GM21737 (cell line): ENCODE measurements at regions not wholly inside any gene's neighbourhood (a gene's known extent, or its start where the extent isn't known, plus 50 kb on each side); places are given as distances from the start of the nearest gene placed in this dataset.

Source experiments
- ATAC-seq: cut with Tn5 transposase; IDR thresholded peaks from one replicate; pipeline ENCODE4 v1.9.1; 2021; ENCODE audit warnings: mild to moderate bottlenecking, moderate library complexity; ENCODE audit not compliant: unreplicated experiment

DNA sequence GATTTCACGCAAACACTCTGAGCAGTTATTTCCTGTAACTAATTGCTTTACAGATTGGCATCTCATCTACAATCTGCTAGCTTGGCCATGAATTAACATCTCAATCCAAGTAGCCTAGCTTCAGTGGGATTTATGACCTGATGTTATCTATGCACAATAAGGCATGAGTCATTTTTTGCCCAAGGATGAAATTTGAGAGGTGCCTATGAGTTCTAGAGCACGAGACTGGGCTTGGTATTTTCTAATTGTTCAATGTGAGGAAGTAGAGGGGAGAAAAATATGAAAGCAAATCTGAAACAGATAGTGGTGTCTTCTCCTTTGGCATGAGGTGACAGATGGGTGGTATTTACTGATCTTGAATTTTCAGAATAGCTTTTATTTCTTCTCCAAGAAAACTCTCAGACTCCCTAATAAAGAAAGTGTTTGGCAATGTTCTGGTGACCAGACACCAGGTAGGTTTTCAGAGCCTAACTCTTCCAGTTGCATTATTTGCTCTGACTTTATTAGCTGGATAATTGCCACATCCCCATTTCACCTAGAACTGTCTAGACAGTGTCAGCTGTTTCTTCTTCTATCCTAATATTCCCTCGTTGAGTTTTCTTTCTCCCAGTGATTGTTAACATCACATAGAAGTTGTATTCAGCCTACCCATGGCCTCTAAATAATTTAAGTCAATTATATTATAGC lies 301.0 kb upstream of the UMPS start:
- no peak for ATAC-seq

GRCh38 chr3:124431331-124431994 lies 298.8 kb upstream of the UMPS start:
- ATAC-seq, result no peak

DNA sequence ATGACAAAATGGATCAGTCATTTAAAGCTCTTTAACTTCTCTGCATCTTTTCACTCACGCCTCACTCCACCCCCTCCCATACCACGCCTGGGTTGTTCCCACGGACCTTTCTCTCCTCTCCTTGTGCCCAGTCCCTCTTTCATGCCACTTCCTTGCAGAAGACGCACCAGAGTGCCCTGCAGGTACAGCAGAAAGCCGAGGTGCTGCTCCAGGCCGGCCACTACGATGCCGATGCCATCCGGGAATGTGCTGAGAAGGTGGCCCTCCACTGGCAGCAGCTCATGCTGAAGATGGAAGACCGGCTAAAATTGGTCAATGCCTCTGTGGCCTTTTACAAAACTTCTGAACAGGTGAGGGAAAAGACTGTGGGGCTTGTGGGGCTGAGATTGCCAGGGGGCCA lies 296.1 kb upstream of the UMPS start:
- ATAC-seq, result no peak

- ATAC-seq, result no peak
Measured at GRCh38 chr3:124435467-124435866, 294.8 kb upstream of the UMPS start.

DNA sequence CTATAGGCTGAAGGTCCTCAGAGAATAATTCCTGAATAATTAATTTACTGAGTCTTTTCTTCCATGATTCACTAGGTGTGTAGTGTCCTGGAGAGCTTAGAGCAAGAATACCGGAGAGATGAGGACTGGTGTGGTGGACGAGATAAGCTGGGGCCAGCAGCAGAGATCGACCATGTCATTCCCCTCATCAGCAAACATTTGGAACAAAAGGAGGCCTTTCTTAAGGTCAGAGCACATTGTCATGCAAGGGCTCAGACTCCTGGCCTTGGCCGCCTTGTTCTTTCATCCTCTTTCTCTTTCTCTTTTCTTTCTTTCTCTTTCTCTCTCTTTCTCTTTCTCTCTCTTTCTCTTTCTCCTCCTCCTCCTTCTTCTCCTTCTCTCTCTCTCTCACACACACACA lies 291.4 kb upstream of the UMPS start:
- ATAC-seq, result no peak

DNA sequence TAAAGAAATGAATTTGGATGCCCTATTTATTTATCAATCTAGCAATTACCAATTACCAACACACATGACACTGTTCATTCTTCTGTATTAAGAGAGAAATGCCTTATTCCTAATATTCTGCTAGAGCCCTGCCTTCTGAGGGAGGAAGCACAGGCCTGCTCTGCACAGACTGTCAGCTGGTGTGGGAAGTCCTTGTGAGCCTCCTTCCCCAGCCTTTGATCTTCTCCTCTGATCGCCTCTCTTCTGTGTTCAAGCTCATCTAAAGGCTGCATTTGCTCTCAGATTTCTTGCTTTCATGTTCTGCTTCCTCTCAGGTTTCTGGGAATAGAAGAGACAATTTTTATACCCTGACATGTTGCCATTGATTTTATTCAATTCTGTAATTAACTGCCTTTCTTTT lies 290.6 kb upstream of the UMPS start:
- no peak for ATAC-seq

DNA sequence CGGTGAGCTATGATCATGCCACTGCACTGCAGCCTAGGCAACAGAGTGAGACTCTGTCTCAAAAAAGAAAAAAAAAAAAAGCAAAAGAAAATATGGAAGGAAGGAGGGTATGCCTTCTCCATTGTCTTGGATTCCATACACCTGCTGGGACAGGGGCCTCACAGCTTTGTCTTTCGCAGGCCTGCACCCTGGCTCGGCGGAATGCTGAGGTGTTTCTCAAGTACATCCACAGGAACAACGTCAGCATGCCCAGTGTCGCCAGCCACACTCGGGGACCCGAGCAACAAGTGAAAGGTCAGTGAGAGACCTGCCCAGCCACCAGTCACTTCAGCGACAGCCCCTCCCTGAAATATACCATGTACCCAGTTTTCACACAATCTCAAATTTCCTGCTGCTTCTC lies 288.5 kb upstream of the UMPS start:
- ATAC-seq, result no peak

GRCh38 chr3:124442463-124442862 lies 287.8 kb upstream of the UMPS start:
- no peak for ATAC-seq

DNA sequence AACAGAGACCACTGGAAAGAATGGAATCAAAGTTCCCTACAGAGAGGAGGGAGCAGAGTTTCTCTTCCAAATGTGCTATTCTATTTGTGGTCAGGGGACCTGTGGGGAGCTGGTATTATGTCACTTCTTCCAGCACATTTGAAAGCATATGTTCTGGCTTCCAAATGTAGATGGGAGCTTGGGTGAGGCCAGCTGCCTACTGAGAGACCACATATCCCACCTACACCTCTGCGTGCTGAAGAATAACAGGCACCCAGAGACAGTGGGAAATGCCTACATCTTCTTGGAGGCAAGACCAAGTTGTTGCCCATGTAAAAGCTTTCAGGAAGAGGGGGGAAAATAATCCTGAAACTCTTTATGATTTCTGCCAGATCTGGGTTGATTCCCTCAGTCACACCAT lies 286.8 kb upstream of the UMPS start:
- no peak for ATAC-seq

DNA sequence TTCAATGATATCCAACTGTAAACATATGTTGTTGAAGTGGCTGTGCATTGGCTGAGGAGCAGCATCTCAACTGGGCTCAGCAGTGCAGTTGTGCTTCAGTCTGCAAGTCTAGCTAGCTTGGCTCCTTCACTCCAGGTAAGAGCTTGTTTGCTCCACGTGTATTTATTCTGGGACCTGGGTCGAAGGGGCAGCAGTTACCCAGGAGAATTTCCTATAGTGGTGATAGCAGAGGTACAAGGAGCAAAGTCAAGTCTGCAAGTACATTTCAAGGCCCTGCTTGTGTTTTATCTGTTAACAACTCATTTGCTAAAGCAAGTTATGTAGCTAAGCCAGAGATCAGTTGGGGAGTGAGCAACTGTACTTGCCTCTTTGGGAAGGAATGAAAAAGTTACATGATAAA lies 286.2 kb upstream of the UMPS start:
- no peak for ATAC-seq

GRCh38 chr3:124444896-124445295 lies 285.4 kb upstream of the UMPS start:
- no peak for ATAC-seq

- ATAC-seq, result no peak
Measured at GRCh38 chr3:124447845-124448244, 282.4 kb upstream of the UMPS start.

DNA sequence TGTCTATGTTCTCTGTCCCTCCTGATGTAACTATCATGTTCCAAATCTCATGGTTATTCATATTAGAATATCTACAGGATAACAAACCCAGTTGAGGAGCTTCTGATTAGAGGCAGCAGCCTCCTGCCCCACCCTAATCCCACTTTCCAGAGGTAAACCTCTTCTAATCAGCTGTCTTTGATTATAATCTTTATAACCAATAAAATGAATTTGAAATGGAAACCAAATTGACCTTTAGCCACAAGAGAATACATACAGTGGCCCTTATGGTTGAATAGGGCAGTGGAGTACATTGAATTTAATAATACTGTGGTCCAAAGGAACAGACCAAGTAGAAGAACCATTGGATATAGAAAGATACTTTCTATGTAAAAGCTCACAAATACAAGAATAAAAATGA lies 281.3 kb upstream of the UMPS start:
- ATAC-seq, result no peak

DNA sequence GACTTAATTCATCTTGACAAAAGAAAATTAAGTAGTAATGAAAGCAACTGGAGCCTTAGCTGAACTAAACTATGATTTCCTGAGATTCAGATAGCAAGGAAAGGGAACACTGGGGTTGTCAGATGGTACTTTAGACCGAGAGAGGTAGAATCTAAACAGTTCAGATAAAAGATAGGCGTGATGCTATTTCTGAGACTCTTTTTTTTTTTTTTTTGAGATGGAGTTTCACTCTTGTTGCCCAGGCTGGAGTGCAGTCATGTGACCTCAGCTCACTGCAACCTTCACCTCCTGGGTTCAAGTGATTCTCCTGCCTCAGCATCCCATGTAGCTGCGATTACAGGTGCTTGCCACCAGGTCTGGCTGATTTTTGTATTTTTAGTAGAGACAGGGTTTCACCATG lies 279.9 kb upstream of the UMPS start:
- no peak for ATAC-seq

DNA sequence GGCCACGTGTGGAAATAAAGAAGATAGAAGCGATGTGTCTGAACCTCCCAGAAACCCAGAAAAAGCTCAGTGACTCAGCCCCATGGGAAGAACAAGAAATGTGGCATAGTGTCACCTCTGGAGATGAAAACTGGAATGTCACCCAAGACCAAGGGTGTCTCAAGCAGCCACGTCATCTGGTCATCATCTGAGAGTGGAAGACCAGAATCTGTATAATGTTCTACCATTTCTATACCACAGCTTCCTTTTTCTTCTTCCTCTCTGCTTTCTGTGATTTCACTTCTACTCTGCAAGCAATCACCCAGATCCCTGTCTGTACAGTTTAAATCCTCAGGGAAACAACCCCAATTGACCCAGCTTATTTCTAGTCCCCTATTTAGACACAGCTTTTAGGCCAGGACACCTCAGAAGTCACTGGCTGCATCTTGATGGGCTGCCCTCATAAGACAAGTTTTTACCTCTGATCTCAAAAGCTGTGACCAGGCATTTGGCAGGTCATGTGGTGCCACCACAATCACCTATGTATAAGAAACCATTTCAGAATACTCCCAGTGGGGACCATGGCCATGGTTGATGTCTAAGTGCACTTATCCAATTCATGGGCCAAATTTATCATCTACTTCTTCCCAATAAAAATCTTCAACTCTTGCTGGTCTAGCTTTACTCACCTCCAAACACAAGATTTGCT lies 278.5 kb upstream of the UMPS start:
- ATAC-seq, result peak; percentile 69

- ATAC-seq, result no peak
Measured at GRCh38 chr3:124453189-124453588, 277.1 kb upstream of the UMPS start.

DNA sequence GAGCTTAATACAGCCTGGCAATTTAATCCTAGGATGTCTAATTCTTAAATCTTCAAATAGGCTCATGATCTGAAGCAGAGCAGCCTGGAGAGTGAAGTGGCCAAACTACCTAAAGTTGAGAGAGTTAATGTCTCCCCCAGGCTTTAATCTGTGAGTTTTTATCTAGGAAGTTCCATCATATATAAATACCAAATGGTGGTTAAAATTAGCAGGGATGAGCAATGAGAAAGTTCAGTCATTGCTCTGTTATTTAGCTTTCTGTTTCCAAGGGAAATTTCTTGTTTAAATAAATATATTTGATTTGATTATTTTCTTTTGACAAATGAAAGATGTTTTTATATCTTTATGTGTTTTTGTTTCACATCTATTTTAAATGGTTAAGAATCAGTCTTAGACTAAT lies 274.4 kb upstream of the UMPS start:
- no peak for ATAC-seq

DNA sequence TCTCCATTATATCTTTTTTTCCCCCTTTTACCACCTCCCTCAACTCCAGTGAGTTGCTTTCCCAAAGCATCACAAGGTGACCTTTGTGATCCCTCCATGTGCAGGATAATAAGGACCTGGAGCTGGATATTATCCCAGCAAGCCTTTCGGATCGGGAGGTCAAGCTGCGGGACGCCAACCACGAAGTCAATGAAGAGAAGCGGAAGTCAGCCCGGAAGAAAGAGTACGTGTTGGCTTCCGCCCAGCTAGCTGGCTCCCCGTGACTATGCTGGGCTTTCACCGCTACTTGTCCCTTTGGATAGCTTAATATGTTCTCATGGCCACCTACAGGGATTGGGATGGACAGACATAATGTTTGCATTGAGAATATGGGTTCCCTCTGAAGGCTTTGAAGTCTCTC lies 273.7 kb upstream of the UMPS start:
- no peak for ATAC-seq

- ATAC-seq, result no peak
Measured at GRCh38 chr3:124459678-124460077, 270.6 kb upstream of the UMPS start.

- ATAC-seq, result no peak
Measured at GRCh38 chr3:124461126-124461525, 269.1 kb upstream of the UMPS start.

DNA sequence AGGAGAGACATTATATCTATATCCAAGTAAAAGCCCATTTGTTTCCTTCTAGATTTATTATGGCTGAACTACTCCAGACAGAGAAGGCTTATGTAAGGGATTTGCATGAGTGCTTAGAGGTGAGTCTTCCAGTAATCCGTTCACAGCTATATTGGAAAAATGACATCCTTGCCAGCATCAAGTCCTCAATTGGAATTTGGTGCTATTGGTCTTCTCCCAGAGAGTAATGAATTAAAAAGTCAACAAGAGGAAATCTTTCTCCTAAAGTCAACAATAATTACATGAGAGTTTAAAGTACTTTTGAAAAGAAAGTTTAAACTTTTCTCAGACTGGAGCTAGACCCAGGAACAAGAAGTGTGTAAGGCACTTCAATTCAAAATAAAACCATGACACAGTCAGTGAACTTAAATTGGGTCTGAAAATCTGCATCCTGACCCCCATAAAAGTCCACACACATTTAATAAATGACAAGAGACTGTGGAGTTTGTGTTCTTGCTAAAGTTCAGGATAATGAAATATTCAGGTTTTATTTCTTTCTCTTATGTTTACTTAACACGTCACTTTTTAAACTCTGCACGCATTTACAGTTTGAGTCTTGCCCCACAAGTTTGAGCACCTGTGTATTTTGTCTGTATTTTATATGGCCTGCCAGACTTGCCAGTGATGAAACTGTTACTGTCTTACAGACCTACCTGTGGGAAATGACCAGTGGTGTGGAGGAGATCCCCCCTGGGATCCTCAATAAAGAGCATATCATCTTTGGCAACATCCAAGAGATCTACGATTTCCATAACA lies 268.2 kb upstream of the UMPS start:
- no peak for ATAC-seq

DNA sequence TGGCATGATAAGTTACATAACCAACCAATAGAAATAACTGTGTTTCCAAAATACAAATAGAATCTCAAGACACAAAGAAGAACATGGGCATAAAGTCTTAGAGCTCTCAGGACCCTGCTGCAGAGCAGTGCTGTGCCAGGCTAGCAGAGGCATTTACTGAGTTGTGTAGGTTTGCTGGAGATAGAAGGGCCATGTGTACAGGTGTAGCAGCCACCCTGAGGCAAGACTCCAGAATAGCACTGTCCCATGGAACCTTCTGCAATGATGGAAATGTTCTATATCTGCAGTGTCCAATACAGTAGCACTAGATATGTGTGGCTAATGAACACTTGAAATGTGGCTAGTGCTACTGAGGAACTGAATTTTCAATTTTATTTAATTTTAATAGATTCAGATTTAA lies 267.0 kb upstream of the UMPS start:
- no peak for ATAC-seq
